ENCODE measurements at regions not wholly inside any gene's neighbourhood (a gene's known extent, or its start where the extent isn't known, plus 50 kb on each side); places are given as distances from the start of the nearest gene placed in this dataset.

- no peak for DNase-seq (ENCODE audit: low read depth)
Measured at GRCh38 chrX:39333451-39333850, 532.2 kb downstream of the MID1IP1 start.

GRCh38 chrX:39335513-39336235 lies 534.4 kb downstream of the MID1IP1 start:
- no peak for DNase-seq (ENCODE audit: low read depth)

DNA sequence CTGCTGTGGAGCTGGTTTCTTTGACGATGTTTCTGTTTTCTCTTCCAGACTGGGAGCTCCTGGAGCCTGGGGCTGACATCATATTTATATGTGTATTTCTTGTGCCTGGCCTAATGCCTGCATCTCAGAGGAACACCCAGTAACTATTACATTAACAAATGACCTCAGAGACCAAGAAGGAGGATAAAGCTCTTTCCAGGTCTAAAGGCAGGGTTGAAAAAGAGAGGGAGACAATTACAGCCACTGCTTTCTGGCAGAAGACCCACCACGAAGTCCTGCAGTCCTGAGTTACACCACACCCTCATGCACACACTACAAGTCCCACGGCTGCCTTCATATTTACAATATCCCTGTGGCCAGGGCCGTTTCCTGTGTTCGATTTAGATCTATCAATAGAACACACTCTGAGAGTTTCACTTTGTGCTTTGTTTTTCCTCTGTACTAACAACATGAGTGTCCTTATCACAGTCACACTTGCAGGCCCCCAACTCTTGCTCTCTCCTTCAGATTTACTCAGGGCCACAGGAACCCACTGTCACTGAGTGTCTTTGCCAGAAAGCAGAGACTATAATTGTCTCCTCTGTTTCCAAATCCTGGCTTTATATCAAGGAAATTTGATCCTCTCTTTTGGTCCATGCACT lies 535.5 kb downstream of the MID1IP1 start:
- no peak for DNase-seq (ENCODE audit: low read depth)

DNA sequence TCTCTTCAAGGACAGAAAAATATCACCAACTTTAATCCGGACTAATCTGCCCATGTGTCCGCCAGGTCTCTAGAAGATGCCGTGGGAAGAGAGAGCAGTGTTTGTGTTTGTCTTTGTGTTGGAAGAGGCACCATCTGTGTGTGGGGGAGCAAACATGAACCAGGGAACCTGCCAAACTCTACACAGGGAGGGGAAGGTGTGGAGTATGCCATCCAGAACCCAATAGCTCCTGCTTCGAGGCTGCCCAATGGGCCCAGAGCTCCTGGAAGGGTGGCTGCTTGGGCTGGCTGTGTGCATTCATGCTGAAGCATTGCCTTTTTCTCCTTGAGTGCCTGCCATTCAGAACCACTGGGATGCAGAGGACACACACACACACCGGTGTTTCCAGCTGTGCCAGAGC lies 536.2 kb downstream of the MID1IP1 start:
- DNase-seq (ENCODE audit: low read depth), result no peak

DNA sequence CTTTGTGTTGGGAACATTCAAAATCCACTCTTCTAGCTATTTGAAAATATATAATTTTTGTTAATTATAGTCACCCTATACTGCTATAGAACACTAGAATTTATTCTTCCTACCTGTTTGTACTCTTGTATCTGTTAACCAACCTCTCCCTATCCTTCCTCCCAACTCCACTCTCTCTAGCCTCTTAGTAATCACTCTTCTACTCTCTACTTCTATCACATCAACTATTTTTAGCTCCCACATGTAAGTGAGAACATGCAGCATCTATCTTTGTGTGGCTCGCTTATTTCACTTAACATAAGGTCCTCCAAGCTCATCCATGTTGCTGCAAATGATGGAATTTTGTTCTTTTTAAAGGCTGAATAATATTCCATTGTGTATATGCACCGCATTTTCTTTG lies 537.3 kb downstream of the MID1IP1 start:
- no peak for DNase-seq (ENCODE audit: low read depth)

GRCh38 chrX:39356119-39356807 lies 555.0 kb downstream of the MID1IP1 start:
- no peak for DNase-seq (ENCODE audit: low read depth)

DNA sequence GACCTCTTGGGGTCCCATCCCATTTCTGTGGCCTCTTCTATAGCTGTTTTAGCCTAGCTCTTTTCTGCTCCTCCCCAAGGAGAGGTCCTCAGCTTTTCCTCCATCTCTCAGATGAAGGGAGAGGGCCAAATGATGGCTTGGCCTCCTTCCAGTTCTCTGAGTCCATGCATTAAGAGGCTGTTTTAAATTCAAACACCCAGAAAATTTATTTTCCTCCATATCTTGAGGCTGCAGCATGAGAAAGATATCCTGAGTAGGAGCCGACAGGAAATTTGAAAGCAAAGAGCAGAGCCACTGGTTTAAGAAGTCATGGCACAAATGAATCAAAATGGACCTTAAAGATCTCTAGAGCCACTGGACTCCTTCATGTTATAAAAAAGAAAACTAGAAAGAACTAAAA lies 558.8 kb downstream of the MID1IP1 start:
- DNase-seq (ENCODE audit: low read depth), result no peak

- no peak for DNase-seq (ENCODE audit: low read depth)
Measured at GRCh38 chrX:39361736-39362135, 560.5 kb downstream of the MID1IP1 start.

- no peak for DNase-seq (ENCODE audit: low read depth)
Measured at GRCh38 chrX:39367416-39367815, 566.2 kb downstream of the MID1IP1 start.

DNA sequence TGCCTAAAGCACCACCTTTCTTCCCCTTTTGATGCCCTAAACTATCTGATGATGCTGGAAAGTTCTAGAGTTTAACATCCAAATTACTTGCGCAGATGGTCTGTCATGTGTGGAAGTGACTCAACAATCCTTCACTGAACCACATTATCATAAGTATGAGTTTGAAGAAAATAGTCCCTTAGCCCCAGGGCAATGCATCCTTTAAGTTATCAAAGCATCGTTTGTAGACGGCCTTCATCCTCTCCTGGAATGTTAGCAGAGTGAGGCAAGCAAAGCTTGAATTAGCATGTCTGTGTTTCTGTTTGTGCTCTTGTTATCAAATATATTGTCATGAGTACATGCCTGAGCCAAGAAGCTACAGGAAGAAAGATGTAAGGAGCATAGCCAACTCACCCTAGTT lies 570.9 kb downstream of the MID1IP1 start:
- no peak for DNase-seq (ENCODE audit: low read depth)

DNA sequence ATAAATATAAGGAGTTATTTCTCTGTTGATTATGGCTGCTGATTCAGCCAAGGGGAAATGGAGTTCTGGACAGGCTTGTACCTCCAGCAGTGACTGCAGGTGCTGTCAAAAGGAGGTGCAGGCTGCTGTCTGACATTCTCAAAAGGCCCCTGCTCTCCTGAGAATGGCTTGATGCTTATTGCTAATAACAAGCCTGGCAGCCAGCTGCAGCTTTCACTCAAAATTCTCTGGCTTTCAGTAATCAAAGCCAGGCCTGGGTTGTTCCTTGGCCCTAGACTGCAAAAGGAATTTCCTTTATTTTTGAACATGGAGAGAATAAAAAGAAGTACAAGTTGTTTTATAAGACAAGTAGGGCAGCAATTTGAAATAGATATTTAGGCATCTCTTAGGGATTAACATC lies 575.9 kb downstream of the MID1IP1 start:
- no peak for DNase-seq (ENCODE audit: low read depth)

DNA sequence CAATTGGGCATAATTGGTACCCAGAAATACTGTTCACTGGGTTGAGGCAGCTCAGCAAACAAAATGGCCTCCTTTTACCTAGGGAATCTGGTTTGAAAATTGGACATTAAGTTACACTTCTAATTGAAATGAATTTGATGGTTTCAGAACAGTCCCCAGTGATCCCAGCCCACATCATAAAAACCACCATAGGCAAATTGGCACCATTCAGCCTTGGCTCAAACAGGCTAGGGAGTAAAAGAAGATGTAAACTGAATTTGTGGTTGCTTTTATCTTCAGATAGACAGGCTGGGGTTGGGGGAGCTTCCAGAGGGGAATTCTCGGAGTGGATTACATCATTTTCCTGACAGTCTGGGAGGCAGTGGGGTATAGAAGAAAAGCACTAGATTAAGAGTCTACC lies 576.5 kb downstream of the MID1IP1 start:
- no peak for DNase-seq (ENCODE audit: low read depth)

- no peak for DNase-seq (ENCODE audit: low read depth)
Measured at GRCh38 chrX:39381422-39381821, 580.2 kb downstream of the MID1IP1 start.

- DNase-seq (ENCODE audit: low read depth), result no peak
Measured at GRCh38 chrX:39384996-39385395, 583.7 kb downstream of the MID1IP1 start.

- no peak for DNase-seq (ENCODE audit: low read depth)
Measured at GRCh38 chrX:39388730-39389129, 587.5 kb downstream of the MID1IP1 start.

- DNase-seq (ENCODE audit: low read depth), result no peak
Measured at GRCh38 chrX:39396358-39396995, 595.2 kb downstream of the MID1IP1 start.

DNA sequence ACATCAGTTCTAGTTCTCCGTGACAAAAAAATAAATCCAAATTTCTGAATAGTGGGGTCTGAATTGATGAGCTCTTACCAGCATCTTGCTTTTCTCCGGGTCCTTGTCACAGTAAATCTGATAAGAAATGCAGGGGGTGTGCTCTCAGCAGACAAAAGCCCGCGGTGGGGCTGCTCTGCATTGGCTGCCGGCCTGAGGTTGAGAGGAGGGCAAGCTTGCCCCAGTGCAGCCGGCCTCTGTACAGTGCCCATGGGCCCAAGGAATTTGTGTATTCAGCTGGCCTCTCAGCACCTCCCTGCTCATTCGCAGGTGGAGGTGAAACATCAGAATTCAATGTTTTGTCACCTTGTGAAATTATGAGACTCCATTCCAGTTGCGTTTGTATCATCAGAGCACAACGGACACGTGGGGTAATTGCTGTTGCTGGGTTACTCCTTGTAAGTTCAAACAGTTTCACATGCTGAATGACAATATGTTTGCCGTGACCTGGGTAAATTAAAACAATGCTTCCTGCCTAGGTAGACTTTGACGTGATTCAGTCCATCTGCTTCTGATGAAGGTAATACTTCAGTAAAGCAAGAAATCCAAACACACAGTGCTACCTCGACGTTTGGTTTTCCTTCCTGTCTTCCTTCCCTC lies 596.4 kb downstream of the MID1IP1 start:
- DNase-seq (ENCODE audit: low read depth), result no peak

DNA sequence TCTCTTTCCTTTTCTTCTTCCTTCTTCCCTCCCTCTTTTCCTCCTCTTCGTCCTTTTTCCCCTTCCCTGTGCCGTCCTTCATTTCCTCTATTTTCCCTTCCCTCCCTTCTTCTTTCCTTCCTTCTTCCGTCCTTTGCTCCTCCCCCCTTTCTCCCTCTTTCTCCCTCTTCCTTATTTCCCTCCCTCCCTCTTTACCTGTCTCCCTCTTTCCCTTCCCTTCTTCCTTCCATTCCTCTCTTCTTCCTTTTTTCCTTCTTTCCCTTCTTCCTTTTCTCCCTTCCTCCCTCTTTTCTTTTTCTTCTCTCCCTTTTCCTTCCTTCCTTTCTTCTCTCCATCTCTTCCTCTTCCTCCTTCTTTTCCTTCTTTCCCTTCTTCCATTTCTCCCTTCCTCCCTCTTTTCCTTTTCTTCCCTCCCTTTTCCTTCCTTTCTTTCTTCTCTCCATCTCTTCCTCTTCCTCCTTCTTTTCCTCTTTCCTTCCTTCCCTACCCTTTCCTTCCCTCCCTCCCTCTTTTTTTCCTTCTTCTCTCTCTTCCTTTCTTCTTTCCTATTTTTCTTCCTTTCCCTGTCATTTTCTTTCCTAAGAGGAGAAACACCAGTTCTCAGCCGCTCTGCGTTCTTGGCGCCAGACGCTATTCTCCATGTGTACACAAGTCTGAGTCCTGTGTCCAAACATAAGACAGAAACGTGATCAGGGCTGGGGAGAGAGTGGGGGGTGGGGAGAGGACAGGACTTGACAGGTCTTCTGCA lies 597.1 kb downstream of the MID1IP1 start:
- DNase-seq (ENCODE audit: low read depth), result no peak

DNA sequence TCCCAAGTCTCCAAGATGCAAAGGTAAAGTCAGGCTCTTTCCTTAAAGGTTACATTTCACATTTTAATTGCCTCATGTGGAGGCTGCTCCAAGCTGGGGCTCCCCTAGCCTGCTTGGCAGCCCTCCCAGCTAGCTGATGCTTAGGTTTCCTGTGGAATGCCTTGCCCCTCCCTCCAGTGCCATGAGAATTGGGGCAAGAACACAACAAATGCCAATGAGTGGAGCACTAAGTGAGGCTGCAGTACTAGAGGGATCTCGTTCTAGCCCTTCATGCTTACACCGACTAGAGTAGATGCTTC lies 597.7 kb downstream of the MID1IP1 start:
- no peak for DNase-seq (ENCODE audit: low read depth)

DNA sequence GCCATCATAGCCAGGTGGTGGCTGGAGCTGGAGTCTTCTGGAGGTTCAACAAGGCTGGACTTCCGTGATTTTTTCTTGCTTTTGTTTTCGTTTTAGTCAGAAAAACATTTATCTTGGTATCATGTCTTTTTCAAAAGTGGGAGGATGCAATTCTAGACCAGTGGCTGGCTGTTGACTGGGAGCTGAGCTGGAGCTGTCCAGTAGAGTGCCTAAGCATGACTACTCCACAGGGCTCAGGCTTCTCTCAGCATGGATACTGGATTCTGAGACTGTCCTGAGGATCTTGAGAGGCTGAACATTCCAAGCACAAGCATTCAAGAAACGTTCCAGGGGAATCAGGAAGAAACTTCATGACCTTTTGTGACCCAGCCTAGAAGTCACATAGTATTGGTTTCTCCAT lies 598.1 kb downstream of the MID1IP1 start:
- no peak for DNase-seq (ENCODE audit: low read depth)

GRCh38 chrX:39401483-39402110 lies 600.3 kb downstream of the MID1IP1 start:
- DNase-seq (ENCODE audit: low read depth), result no peak
